RWPE2 (cell line): ENCODE measurements at regions not wholly inside any gene's neighbourhood (a gene's known extent, or its start where the extent isn't known, plus 50 kb on each side); places are given as distances from the start of the nearest gene placed in this dataset.

Experiments used
- ATAC-seq: fragments of 200-7000 bp; cut with Tn5 transposase; 3 replicates; pipeline ENCODE4 v1.9.1; 2021; ENCODE audit warnings: low read depth
- DNase-seq: peaks from one replicate; pipeline ENCODE4 v3.0.0-alpha.2; 2020; ENCODE audit warnings: low spot score
- H3K27ac ChIP-seq: fragments of 450-650 bp; 2 replicates; pipeline ENCODE4 v1.5.1; 2017; ENCODE audit warnings: mild to moderate bottlenecking; ENCODE audit not compliant: poor library complexity, severe bottlenecking
- H3K27me3 ChIP-seq: fragments of 250-450 bp; sonication (Bioruptor Pico); 2 replicates; pipeline ENCODE4 v1.5.1; 2021; ENCODE audit warnings: mild to moderate bottlenecking, moderate library complexity; ENCODE audit not compliant: insufficient read depth, poor library complexity, severe bottlenecking
- H3K36me3 ChIP-seq: fragments of 250-450 bp; sonication (Bioruptor Pico); 2 replicates; pipeline ENCODE4 v1.5.1; 2020; ENCODE audit warnings: low read depth, mild to moderate bottlenecking, moderate library complexity
- H3K4me1 ChIP-seq: fragments of 250-450 bp; sonication (Bioruptor Pico); 2 replicates; pipeline ENCODE4 v1.5.1; 2021; ENCODE audit warnings: mild to moderate bottlenecking, moderate library complexity; ENCODE audit not compliant: insufficient read depth, poor library complexity, severe bottlenecking
- H3K4me3 ChIP-seq: fragments of 250-450 bp; sonication (Bioruptor Pico); 2 replicates; pipeline ENCODE4 v1.5.1; 2021; ENCODE audit warnings: mild to moderate bottlenecking, moderate library complexity; ENCODE audit not compliant: severe bottlenecking
- H3K9me3 ChIP-seq: fragments of 250-450 bp; sonication (Bioruptor Pico); 2 replicates; pipeline ENCODE4 v1.5.1; 2021; ENCODE audit warnings: mild to moderate bottlenecking, moderate library complexity; ENCODE audit not compliant: severe bottlenecking
- CTCF ChIP-seq: fragments of 450-650 bp; IDR thresholded peaks from one replicate; pipeline ENCODE4 v1.5.1; 2017; ENCODE audit warnings: mild to moderate bottlenecking, moderate library complexity; ENCODE audit not compliant: poor library complexity, severe bottlenecking

- Histone ChIP-seq H3K36me3 (no peaks in the 10 kb centered on the region), H3K4me1 (peaks cover 47% of the 10 kb centered on the region), H3K27me3 (no peaks in the 10 kb centered on the region), H3K9me3 (no peaks in the 10 kb centered on the region), H3K27ac (peak overlapping the region; percentile 89), H3K4me3 (no peak overlapping the region)
- no peak for ATAC-seq
- TF ChIP-seq CTCF: no peak
- no peak for DNase-seq
These were observed 83.5 kb downstream of the FEM1C start for GRCh38 chr5:115461093-115461492.

- H3K27ac ChIP-seq: peak overlapping the region; percentile 89
- H3K4me3 ChIP-seq: no peak overlapping the region
- H3K36me3 ChIP-seq: no peaks in the 10 kb centered on the region
- ATAC-seq (peak; percentile 61), DNase-seq (no peak)
- H3K27me3 ChIP-seq: no peaks in the 10 kb centered on the region
- no peak for TF ChIP-seq CTCF
- H3K4me1 ChIP-seq: peaks cover 51% of the 10 kb centered on the region
- H3K9me3 ChIP-seq: no peaks in the 10 kb centered on the region
These were observed 84.1 kb downstream of the FEM1C start for GRCh38 chr5:115460472-115460871.

GRCh38 chr5:115459855-115460341 is 84.7 kb downstream of the FEM1C start:
- no peaks in the 10 kb centered on the region for H3K36me3 ChIP-seq
- H3K27ac ChIP-seq: peak overlapping the region; percentile 89
- no peak for TF ChIP-seq CTCF
- H3K27me3 ChIP-seq: no peaks in the 10 kb centered on the region
- H3K4me3 ChIP-seq: no peak overlapping the region
- H3K4me1 ChIP-seq: peaks cover 51% of the 10 kb centered on the region
- no peak for DNase-seq
- ATAC-seq: no peak
- H3K9me3 ChIP-seq: no peaks in the 10 kb centered on the region

- Histone ChIP-seq H3K27me3 (no peaks in the 10 kb centered on the region), H3K36me3 (no peaks in the 10 kb centered on the region), H3K4me3 (no peak overlapping the region), H3K4me1 (peaks cover 48% of the 10 kb centered on the region), H3K9me3 (no peaks in the 10 kb centered on the region), H3K27ac (no peak overlapping the region)
- ATAC-seq (no peak), DNase-seq (no peak)
- TF ChIP-seq CTCF: no peak
These were observed 86.2 kb downstream of the FEM1C start for GRCh38 chr5:115458416-115458815.

GRCh38 chr5:115458003-115458409 is 86.6 kb downstream of the FEM1C start:
- Histone ChIP-seq H3K27me3 (no peaks in the 10 kb centered on the region), H3K4me3 (no peak overlapping the region), H3K27ac (no peak overlapping the region), H3K4me1 (peaks cover 48% of the 10 kb centered on the region), H3K9me3 (no peaks in the 10 kb centered on the region), H3K36me3 (no peaks in the 10 kb centered on the region)
- ATAC-seq (no peak), DNase-seq (no peak)
- no peak for TF ChIP-seq CTCF
